ENCODE measurements at regions not wholly inside any gene's neighbourhood (a gene's known extent, or its start where the extent isn't known, plus 50 kb on each side); places are given as distances from the start of the nearest gene placed in this dataset.

GRCh38 chr1:209318181-209319056 is 265.1 kb upstream of the CAMK1G start:
- TF ChIP-seq POLR2AphosphoS5 (IDR thresholded peaks at IDR 0.05) (no peak), EP300 (IDR thresholded peaks at IDR 0.05) (no peak), POLR2A (IDR thresholded peaks at IDR 0.05) (no peak), CTCF (IDR thresholded peaks at IDR 0.05) (no peak)
- no peak for DNase-seq
- Histone ChIP-seq H3K36me3 (no peaks in the 10 kb centered on the region), H3K4me3 (no peak overlapping the region), H3K27ac (no peak overlapping the region), H3K9me3 (no peaks in the 10 kb centered on the region), H3K27me3 (no peaks in the 10 kb centered on the region), H3K4me1 (no peaks in the 10 kb centered on the region)
- 65 to 78% methylated on average over 7 of the region's 7 CpGs for WGBS, 2 donors
- intact Hi-C loops (cut with DNase I), result no loop called here

GRCh38 chr1:209319057-209319432 is 264.5 kb upstream of the CAMK1G start:
- no peaks in the 10 kb centered on the region for H3K9me3 ChIP-seq
- TF ChIP-seq POLR2AphosphoS5 (IDR thresholded peaks at IDR 0.05), result no peak
- no peak for TF ChIP-seq CTCF (IDR thresholded peaks at IDR 0.05)
- TF ChIP-seq POLR2A (IDR thresholded peaks at IDR 0.05), result no peak
- no peak for TF ChIP-seq EP300 (IDR thresholded peaks at IDR 0.05)
- H3K27me3 ChIP-seq, result no peaks in the 10 kb centered on the region
- no peak for DNase-seq
- WGBS, 2 donors, result 82 to 88% methylated on average over 3 of the region's 3 CpGs
- no peak overlapping the region for H3K27ac ChIP-seq
- no peaks in the 10 kb centered on the region for H3K4me1 ChIP-seq
- no peak overlapping the region for H3K4me3 ChIP-seq
- H3K36me3 ChIP-seq, result no peaks in the 10 kb centered on the region
- intact Hi-C loops (cut with DNase I), result no loop called here

- no peak for DNase-seq
- no peak overlapping the region for H3K4me3 ChIP-seq
- no peaks in the 10 kb centered on the region for H3K4me1 ChIP-seq
- H3K27ac ChIP-seq, result no peak overlapping the region
- intact Hi-C loops (cut with DNase I), result no loop called here
- WGBS, 2 donors, result 83 to 94% methylated on average over 3 of the region's 3 CpGs
- TF ChIP-seq CTCF (IDR thresholded peaks at IDR 0.05) (no peak), POLR2A (IDR thresholded peaks at IDR 0.05) (no peak), EP300 (IDR thresholded peaks at IDR 0.05) (no peak), POLR2AphosphoS5 (IDR thresholded peaks at IDR 0.05) (no peak)
- no peaks in the 10 kb centered on the region for H3K27me3 ChIP-seq
- no peaks in the 10 kb centered on the region for H3K36me3 ChIP-seq
- H3K9me3 ChIP-seq, result no peaks in the 10 kb centered on the region
Measured at GRCh38 chr1:209319549-209319948, 264.0 kb upstream of the CAMK1G start.

GRCh38 chr1:209323743-209324142 is 259.8 kb upstream of the CAMK1G start:
- DNase-seq, result no peak
- Histone ChIP-seq H3K4me1 (peaks cover 0 to 7% (median 3%) of the 10 kb centered on the region in 4 donors), H3K9me3 (no peaks in the 10 kb centered on the region), H3K27ac (no peak overlapping the region), H3K4me3 (no peak overlapping the region), H3K27me3 (no peaks in the 10 kb centered on the region), H3K36me3 (no peaks in the 10 kb centered on the region)
- WGBS, 2 donors, result 81 to 91% methylated on average over 1 of the region's 1 CpG
- TF ChIP-seq CTCF (IDR thresholded peaks at IDR 0.05), result no peak
- no peak for TF ChIP-seq POLR2A (IDR thresholded peaks at IDR 0.05)
- TF ChIP-seq POLR2AphosphoS5 (IDR thresholded peaks at IDR 0.05), result no peak
- TF ChIP-seq EP300 (IDR thresholded peaks at IDR 0.05), result no peak
- intact Hi-C loops (cut with DNase I), result no loop called here

Measured in sigmoid colon (tissue), 6 donors.